ENCODE measurements at regions not wholly inside any gene's neighbourhood (a gene's known extent, or its start where the extent isn't known, plus 50 kb on each side); places are given as distances from the start of the nearest gene placed in this dataset.

GRCh38 chr3:107034142-107034541, 343.1 kb upstream of the CCDC54 start:
- H3K27ac ChIP-seq (ENCODE audit: low read length), result no peak overlapping the region
- H3K9ac ChIP-seq (ENCODE audit: low read length), result no peak overlapping the region
- no peaks in the 10 kb centered on the region for H4K20me1 ChIP-seq (ENCODE audit: insufficient read depth, low read length)
- no peaks in the 10 kb centered on the region for H3K36me3 ChIP-seq (replicated peaks; ENCODE audit: low read depth, low read length)
- H3K79me2 ChIP-seq (ENCODE audit: low read length), result no peaks in the 10 kb centered on the region
- no peak overlapping the region for H2AFZ ChIP-seq (ENCODE audit: low read depth, low read length)
- H3K4me2 ChIP-seq (ENCODE audit: low read length), result no peak overlapping the region
- H3K4me3 ChIP-seq (ENCODE audit: low read length), result no peak overlapping the region
- no peak for TF ChIP-seq EZH2phosphoT487 (IDR thresholded peaks at IDR 0.05; ENCODE audit: low read depth)
- TF ChIP-seq CTCF (IDR thresholded peaks at IDR 0.05; ENCODE audit: low read depth, low read length), result no peak
- no peaks in the 10 kb centered on the region; the same call in 1 of the 2 replicates for H3K9me3 ChIP-seq (ENCODE audit: insufficient read depth, low read length)
- H3K27me3 ChIP-seq (ENCODE audit: low read depth, low read length), result no peaks in the 10 kb centered on the region
- H3K4me1 ChIP-seq (ENCODE audit: low read length), result no peaks in the 10 kb centered on the region

- Histone ChIP-seq H3K79me2 (ENCODE audit: low read length) (no peaks in the 10 kb centered on the region), H3K4me2 (ENCODE audit: low read length) (no peak overlapping the region), H3K9me3 (ENCODE audit: insufficient read depth, low read length) (no peaks in the 10 kb centered on the region; the same call in 1 of the 2 replicates), H3K4me3 (ENCODE audit: low read length) (no peak overlapping the region), H3K4me1 (ENCODE audit: low read length) (no peaks in the 10 kb centered on the region), H3K27ac (ENCODE audit: low read length) (no peak overlapping the region), H3K27me3 (ENCODE audit: low read depth, low read length) (no peaks in the 10 kb centered on the region), H3K36me3 (replicated peaks; ENCODE audit: low read depth, low read length) (no peaks in the 10 kb centered on the region), H4K20me1 (ENCODE audit: insufficient read depth, low read length) (no peaks in the 10 kb centered on the region), H3K9ac (ENCODE audit: low read length) (no peak overlapping the region), H2AFZ (ENCODE audit: low read depth, low read length) (no peak overlapping the region)
- TF ChIP-seq CTCF (IDR thresholded peaks at IDR 0.05; ENCODE audit: low read depth, low read length) (no peak), EZH2phosphoT487 (IDR thresholded peaks at IDR 0.05; ENCODE audit: low read depth) (no peak)
Measured at GRCh38 chr3:107035176-107035575, 342.1 kb upstream of the CCDC54 start.

GRCh38 chr3:107044677-107045076, 332.6 kb upstream of the CCDC54 start:
- Histone ChIP-seq H3K4me2 (ENCODE audit: low read length) (no peak overlapping the region), H3K36me3 (replicated peaks; ENCODE audit: low read depth, low read length) (no peaks in the 10 kb centered on the region), H2AFZ (ENCODE audit: low read depth, low read length) (no peak overlapping the region), H3K4me1 (ENCODE audit: low read length) (no peaks in the 10 kb centered on the region), H3K9ac (ENCODE audit: low read length) (no peak overlapping the region), H3K9me3 (ENCODE audit: insufficient read depth, low read length) (no peaks in the 10 kb centered on the region), H3K4me3 (ENCODE audit: low read length) (no peak overlapping the region), H4K20me1 (ENCODE audit: insufficient read depth, low read length) (no peaks in the 10 kb centered on the region), H3K27ac (ENCODE audit: low read length) (no peak overlapping the region), H3K79me2 (ENCODE audit: low read length) (no peaks in the 10 kb centered on the region), H3K27me3 (ENCODE audit: low read depth, low read length) (no peaks in the 10 kb centered on the region)
- TF ChIP-seq CTCF (IDR thresholded peaks at IDR 0.05; ENCODE audit: low read depth, low read length) (no peak), EZH2phosphoT487 (IDR thresholded peaks at IDR 0.05; ENCODE audit: low read depth) (no peak)

GRCh38 chr3:107045791-107046190, 331.4 kb upstream of the CCDC54 start:
- H4K20me1 ChIP-seq (ENCODE audit: insufficient read depth, low read length), result no peaks in the 10 kb centered on the region

More at GRCh38 chr3:107045791-107046190, 331.4 kb upstream of the CCDC54 start:
- Histone ChIP-seq H2AFZ (ENCODE audit: low read depth, low read length) (no peak overlapping the region), H3K79me2 (ENCODE audit: low read length) (no peaks in the 10 kb centered on the region), H3K27ac (ENCODE audit: low read length) (no peak overlapping the region), H3K4me2 (ENCODE audit: low read length) (no peak overlapping the region), H3K9ac (ENCODE audit: low read length) (no peak overlapping the region), H3K27me3 (ENCODE audit: low read depth, low read length) (no peaks in the 10 kb centered on the region), H3K9me3 (ENCODE audit: insufficient read depth, low read length) (no peaks in the 10 kb centered on the region), H3K36me3 (replicated peaks; ENCODE audit: low read depth, low read length) (no peaks in the 10 kb centered on the region), H3K4me1 (ENCODE audit: low read length) (no peaks in the 10 kb centered on the region), H3K4me3 (ENCODE audit: low read length) (no peak overlapping the region)
- TF ChIP-seq EZH2phosphoT487 (IDR thresholded peaks at IDR 0.05; ENCODE audit: low read depth), result no peak
- TF ChIP-seq CTCF (IDR thresholded peaks at IDR 0.05; ENCODE audit: low read depth, low read length), result no peak
